HFF-Myc (cell line): ENCODE measurements at regions not wholly inside any gene's neighbourhood (a gene's known extent, or its start where the extent isn't known, plus 50 kb on each side); places are given as distances from the start of the nearest gene placed in this dataset.
A peak's percentile ranks its signal among the peaks of the same experiment; 100 is the strongest.

Source experiments
- DNase-seq: peaks from one replicate; pipeline ENCODE4 v3.0.0-alpha.2; 2011; ENCODE audit warnings: low read depth; ENCODE audit errors: extremely low read depth
- H3K4me3 ChIP-seq: replicated peaks from 2 replicates; pipeline ENCODE4 v1.5.1; 2011; ENCODE audit warnings: low read depth, mild to moderate bottlenecking, control low read depth, low read length
- CTCF ChIP-seq: IDR thresholded peaks from 2 replicates; pipeline ENCODE4 v1.5.1; 2012; ENCODE audit warnings: mild to moderate bottlenecking, low read depth, low read length, control low read depth; ENCODE audit errors: missing control alignments

- DNase-seq = no peak
- H3K4me3 ChIP-seq = no peak overlapping the region
- TF ChIP-seq CTCF = no peak
These were observed 96.7 kb upstream of the CHD1 start for GRCh38 chr5:99025298-99026045.

- DNase-seq = no peak
- no peak overlapping the region for H3K4me3 ChIP-seq
- TF ChIP-seq CTCF = no peak
These were observed 94.5 kb upstream of the CHD1 start for GRCh38 chr5:99023330-99023729.

- no peak for DNase-seq
- TF ChIP-seq CTCF = no peak
- no peak overlapping the region for H3K4me3 ChIP-seq
These were observed 93.4 kb upstream of the CHD1 start for GRCh38 chr5:99022250-99022649.

- DNase-seq = no peak
- TF ChIP-seq CTCF = no peak
- no peak overlapping the region for H3K4me3 ChIP-seq
These were observed 91.9 kb upstream of the CHD1 start for GRCh38 chr5:99020698-99021048.

GRCh38 chr5:99019812-99020697 lies 91.2 kb upstream of the CHD1 start:
- peak; percentile 67 for DNase-seq
- no peak overlapping the region for H3K4me3 ChIP-seq
- TF ChIP-seq CTCF = no peak

- no peak for DNase-seq
- no peak overlapping the region for H3K4me3 ChIP-seq
- TF ChIP-seq CTCF = no peak
These were observed 90.4 kb upstream of the CHD1 start for GRCh38 chr5:99019254-99019653.
